GM12874 (cell line): ENCODE measurements at regions not wholly inside any gene's neighbourhood (a gene's known extent, or its start where the extent isn't known, plus 50 kb on each side); places are given as distances from the start of the nearest gene placed in this dataset.

Source experiments
- CTCF ChIP-seq: IDR thresholded peaks from 2 replicates; pipeline ENCODE4 v1.5.1; 2011; ENCODE audit warnings: low read depth, mild to moderate bottlenecking, control low read depth, low read length, moderate library complexity; ENCODE audit not compliant: insufficient read depth

- no peak for TF ChIP-seq CTCF
Observed at GRCh38 chr12:72133497-72134055, 138.6 kb upstream of the TRHDE start.

- no peak for TF ChIP-seq CTCF
Observed at GRCh38 chr12:72134246-72135020, 137.7 kb upstream of the TRHDE start.

- TF ChIP-seq CTCF: no peak
Observed at GRCh38 chr12:72135021-72135301, 137.2 kb upstream of the TRHDE start.

GRCh38 chr12:72136792-72137191, 135.4 kb upstream of the TRHDE start:
- no peak for TF ChIP-seq CTCF

- no peak for TF ChIP-seq CTCF
Observed at GRCh38 chr12:72139411-72139810, 132.8 kb upstream of the TRHDE start.

- TF ChIP-seq CTCF: peak; percentile 30; the same call in 1 of the 2 replicates
Observed at GRCh38 chr12:72141381-72141780, 130.8 kb upstream of the TRHDE start.

- TF ChIP-seq CTCF: no peak
Observed at GRCh38 chr12:72144553-72144952, 127.6 kb upstream of the TRHDE start.
